IPS-18a (cell line): ENCODE measurements at regions not wholly inside any gene's neighbourhood (a gene's known extent, or its start where the extent isn't known, plus 50 kb on each side); places are given as distances from the start of the nearest gene placed in this dataset.

Experiments used
- H3K27ac ChIP-seq: one replicate; pipeline ENCODE4 v1.5.1; 2013; ENCODE audit warnings: low read length
- H3K27me3 ChIP-seq: one replicate; pipeline ENCODE4 v1.6.1; 2013; ENCODE audit warnings: mild to moderate bottlenecking, low read length; ENCODE audit not compliant: control insufficient read depth, insufficient read depth
- H3K36me3 ChIP-seq: one replicate; pipeline ENCODE4 v1.6.1; 2013; ENCODE audit warnings: low read depth, low read length; ENCODE audit not compliant: control insufficient read depth
- H3K4me1 ChIP-seq: one replicate; pipeline ENCODE4 v1.6.1; 2013; ENCODE audit warnings: low read depth, low read length; ENCODE audit not compliant: control insufficient read depth
- H3K4me3 ChIP-seq: one replicate; pipeline ENCODE4 v1.5.1; 2013; ENCODE audit warnings: low read length
- H3K9ac ChIP-seq: one replicate; pipeline ENCODE4 v1.6.1; 2013; ENCODE audit warnings: mild to moderate bottlenecking, low read length, moderate library complexity
- H3K9me3 ChIP-seq: one replicate; pipeline ENCODE4 v1.6.1; 2013; ENCODE audit warnings: low read depth, low read length; ENCODE audit not compliant: control insufficient read depth

DNA sequence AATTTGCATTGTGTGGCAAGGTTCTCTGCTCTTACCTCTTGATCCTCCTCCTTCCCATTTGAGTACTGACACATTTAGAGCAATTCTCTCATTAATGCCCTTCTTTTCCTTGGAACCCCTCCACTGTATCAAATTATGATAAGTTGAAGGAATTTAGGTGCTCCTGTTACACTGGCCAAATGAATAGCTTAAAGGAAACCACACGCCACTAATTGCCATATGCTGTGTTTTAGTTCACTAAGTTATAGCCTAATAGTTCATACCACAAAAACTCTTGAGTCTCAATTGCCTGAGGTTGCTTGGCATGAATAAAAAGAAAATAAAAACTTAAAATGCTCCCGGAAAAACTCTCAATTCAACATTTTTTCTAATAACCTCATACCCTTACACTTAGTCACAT, 1239.3 kb downstream of the EPHA7 start:
- no peak overlapping the region for H3K4me3 ChIP-seq
- no peaks in the 10 kb centered on the region for H3K4me1 ChIP-seq
- no peak overlapping the region for H3K27ac ChIP-seq
- H3K9ac ChIP-seq: no peak overlapping the region
- no peaks in the 10 kb centered on the region for H3K36me3 ChIP-seq
- no peaks in the 10 kb centered on the region for H3K9me3 ChIP-seq
- H3K27me3 ChIP-seq: no peaks in the 10 kb centered on the region

DNA sequence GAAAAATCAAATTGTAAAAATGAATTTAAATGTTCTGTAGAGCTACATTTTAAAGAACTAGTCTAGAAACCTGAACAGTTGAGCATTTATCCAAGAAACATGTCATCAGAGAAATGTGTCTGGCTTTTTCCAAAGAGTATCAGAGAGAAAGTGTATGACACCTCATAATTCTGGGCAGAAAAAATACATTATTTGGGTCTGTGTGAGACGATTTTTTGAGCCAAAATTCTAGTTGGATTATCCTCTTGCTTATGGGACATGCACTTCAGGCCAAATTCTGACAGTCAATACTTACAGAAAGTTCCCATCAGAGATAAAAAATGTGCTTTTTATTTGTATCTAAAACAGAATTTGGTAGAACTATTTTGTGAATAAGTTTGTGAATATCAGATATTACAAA, 1242.7 kb downstream of the EPHA7 start:
- Histone ChIP-seq H3K9ac (no peak overlapping the region), H3K36me3 (no peaks in the 10 kb centered on the region), H3K9me3 (no peaks in the 10 kb centered on the region), H3K4me3 (no peak overlapping the region), H3K4me1 (peaks cover 5% of the 10 kb centered on the region), H3K27ac (no peak overlapping the region), H3K27me3 (no peaks in the 10 kb centered on the region)

DNA sequence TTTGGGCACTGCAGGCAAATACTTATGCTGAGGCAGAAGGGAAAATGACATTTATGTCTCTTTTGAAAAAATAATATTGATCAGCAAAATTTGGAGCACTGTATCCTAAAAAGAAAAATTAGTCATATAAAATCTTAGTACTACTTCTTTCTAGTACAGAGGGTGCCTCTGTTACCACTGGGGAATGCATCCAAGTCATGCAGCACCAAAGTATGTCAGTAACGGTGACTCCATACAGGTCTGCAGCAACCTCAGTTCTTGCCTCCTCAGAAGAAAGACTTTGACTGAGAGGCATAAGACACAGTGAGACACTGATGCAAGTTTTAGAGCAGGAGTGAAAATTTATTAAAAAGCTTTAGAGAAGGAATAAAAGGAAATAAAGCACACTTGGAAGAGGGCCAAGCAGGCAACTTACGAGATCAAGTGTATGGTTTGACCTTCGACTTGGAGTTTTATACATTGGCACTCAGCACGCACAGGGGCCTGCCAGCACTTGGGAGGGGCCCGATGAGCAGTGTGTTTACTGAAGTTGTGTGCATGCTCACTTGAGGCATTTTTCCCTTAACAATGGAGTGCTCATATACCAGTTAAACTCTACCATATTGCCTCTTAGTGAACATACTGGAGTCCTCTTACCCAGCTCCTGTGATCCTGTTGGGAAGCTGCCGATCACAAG, 1244.8 kb downstream of the EPHA7 start:
- Histone ChIP-seq H3K4me3 (no peak overlapping the region), H3K9ac (no peak overlapping the region), H3K9me3 (no peaks in the 10 kb centered on the region), H3K27ac (no peak overlapping the region), H3K4me1 (peaks cover 8% of the 10 kb centered on the region), H3K36me3 (no peaks in the 10 kb centered on the region), H3K27me3 (no peaks in the 10 kb centered on the region)

DNA sequence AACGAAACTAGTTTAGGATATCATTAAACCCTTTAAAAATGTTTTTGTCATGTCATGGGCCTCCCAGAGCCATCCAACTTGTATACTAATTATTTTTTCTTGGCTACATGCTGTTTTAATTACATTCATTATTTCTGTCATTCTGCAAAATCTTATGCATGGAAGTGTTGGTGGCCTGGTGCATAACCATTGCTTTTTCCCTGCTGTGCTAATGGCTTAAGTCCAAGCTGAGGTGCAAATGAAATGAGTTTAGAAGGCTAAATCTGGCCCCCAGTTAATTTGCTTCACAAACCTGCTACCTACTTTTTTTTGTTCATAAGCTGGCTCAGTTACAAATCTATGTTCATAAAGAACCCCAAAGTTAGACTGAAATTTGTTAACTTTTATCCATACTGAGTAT, 1249.9 kb downstream of the EPHA7 start:
- Histone ChIP-seq H3K9me3 (no peaks in the 10 kb centered on the region), H3K4me1 (peaks cover 11% of the 10 kb centered on the region), H3K36me3 (no peaks in the 10 kb centered on the region), H3K9ac (no peak overlapping the region), H3K27me3 (no peaks in the 10 kb centered on the region), H3K4me3 (no peak overlapping the region), H3K27ac (no peak overlapping the region)

DNA sequence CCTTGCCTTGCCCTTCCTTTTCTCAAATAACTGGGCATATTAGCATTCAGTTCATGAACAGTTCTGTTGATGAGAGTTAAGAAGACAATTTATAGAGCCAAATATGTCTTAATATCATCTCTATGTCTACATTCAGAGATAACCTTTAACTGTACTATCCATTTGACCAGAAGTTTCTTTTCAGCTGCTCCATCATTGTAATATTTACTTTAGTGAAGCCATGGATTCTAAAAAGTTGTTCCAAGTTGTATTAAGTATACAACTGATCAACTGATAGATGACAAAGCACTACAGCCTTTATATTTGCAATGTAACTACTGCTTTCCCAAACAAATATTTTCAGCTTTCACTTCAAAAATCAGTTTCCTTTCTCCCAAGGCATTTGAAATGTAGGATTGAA, 1252.7 kb downstream of the EPHA7 start:
- H3K4me1 ChIP-seq: peaks cover 6% of the 10 kb centered on the region
- H3K4me3 ChIP-seq: no peak overlapping the region
- H3K9ac ChIP-seq: no peak overlapping the region
- no peaks in the 10 kb centered on the region for H3K27me3 ChIP-seq
- H3K27ac ChIP-seq: no peak overlapping the region
- no peaks in the 10 kb centered on the region for H3K36me3 ChIP-seq
- H3K9me3 ChIP-seq: no peaks in the 10 kb centered on the region

DNA sequence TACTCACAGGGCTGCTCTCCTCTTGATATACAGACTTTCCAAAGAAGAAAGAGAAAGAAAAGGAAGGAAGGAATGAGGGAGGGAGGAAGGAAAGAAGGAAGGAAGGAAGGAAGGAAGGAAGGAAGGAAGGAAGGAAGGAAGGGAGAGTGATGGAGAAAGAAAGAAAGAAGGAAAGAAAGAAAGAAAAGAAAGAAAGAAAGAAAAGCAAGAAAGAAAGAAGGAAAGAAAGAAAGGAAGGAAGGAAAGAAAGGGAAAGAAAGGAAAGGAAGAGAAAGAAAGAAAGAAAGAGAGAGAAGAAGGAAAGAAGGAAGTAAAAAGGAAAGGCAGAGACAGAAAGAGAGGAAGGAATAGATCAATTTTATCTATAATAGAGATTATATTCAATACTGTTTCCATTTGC, 1257.4 kb downstream of the EPHA7 start:
- no peak overlapping the region for H3K4me3 ChIP-seq
- no peaks in the 10 kb centered on the region for H3K27me3 ChIP-seq
- H3K4me1 ChIP-seq: no peaks in the 10 kb centered on the region
- no peak overlapping the region for H3K27ac ChIP-seq
- H3K9ac ChIP-seq: no peak overlapping the region
- no peaks in the 10 kb centered on the region for H3K36me3 ChIP-seq
- no peaks in the 10 kb centered on the region for H3K9me3 ChIP-seq

DNA sequence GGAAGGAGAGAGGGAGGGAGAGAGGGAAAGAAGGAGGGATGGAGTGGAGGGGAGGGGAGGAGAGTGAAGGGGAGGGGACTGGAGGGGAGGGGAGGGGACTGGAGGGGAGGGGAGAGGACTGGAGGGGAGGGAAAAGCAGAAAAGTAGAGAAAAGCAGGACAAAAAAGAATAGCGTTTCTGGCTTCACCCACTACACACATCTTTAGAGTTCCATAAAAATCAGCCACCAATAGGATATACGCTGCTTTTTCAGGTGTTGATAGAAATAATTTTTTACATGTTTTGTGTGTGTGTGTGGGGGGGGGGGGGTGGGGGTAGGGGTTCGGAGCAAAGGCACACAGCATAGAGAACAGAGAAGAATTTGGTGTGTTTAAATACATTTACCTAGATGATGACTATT, 1259.1 kb downstream of the EPHA7 start:
- Histone ChIP-seq H3K9me3 (no peaks in the 10 kb centered on the region), H3K27me3 (no peaks in the 10 kb centered on the region), H3K36me3 (no peaks in the 10 kb centered on the region), H3K4me3 (no peak overlapping the region), H3K4me1 (no peaks in the 10 kb centered on the region), H3K9ac (no peak overlapping the region), H3K27ac (no peak overlapping the region)

DNA sequence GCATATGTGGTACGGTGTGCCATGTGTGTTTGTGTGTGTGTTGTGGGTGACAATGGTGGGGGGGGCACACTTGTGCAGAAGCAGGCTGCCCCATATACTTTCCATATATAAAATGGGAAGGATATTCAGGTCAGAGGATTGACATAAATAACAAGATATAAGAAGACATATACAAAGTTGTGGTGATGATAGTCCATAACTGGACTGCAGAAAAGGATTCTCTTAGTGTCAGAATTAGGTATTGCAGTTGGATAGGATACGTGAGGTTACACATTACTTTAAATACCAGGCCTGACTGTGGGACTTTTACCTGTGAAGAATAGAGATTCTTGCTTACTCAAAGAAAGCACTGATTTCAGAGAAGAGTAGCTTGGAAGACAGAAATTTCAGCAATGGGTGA, 1260.3 kb downstream of the EPHA7 start:
- Histone ChIP-seq H3K9ac (no peak overlapping the region), H3K9me3 (no peaks in the 10 kb centered on the region), H3K4me3 (no peak overlapping the region), H3K4me1 (no peaks in the 10 kb centered on the region), H3K36me3 (no peaks in the 10 kb centered on the region), H3K27ac (no peak overlapping the region), H3K27me3 (no peaks in the 10 kb centered on the region)

DNA sequence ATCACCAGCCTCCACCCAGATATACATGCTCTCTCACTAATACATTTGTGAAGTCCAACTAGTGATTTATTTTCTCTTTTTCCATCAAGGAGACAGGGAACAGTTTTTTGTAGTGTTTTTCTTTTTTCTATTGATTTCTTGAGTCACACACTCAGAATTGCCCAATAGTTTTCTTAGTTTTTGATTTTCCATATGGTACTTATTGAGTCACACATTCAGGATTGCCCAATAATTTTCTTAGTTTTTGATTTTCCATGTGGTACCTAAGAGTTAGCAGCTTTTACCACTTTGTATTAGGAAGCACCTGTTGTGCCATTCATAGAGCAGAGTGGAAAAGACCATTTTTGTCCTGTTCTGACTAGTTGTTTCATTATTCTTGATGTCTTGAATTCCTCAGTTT, 1268.8 kb downstream of the EPHA7 start:
- Histone ChIP-seq H3K9ac (no peak overlapping the region), H3K9me3 (no peaks in the 10 kb centered on the region), H3K36me3 (no peaks in the 10 kb centered on the region), H3K27ac (no peak overlapping the region), H3K4me1 (no peaks in the 10 kb centered on the region), H3K27me3 (no peaks in the 10 kb centered on the region), H3K4me3 (no peak overlapping the region)

DNA sequence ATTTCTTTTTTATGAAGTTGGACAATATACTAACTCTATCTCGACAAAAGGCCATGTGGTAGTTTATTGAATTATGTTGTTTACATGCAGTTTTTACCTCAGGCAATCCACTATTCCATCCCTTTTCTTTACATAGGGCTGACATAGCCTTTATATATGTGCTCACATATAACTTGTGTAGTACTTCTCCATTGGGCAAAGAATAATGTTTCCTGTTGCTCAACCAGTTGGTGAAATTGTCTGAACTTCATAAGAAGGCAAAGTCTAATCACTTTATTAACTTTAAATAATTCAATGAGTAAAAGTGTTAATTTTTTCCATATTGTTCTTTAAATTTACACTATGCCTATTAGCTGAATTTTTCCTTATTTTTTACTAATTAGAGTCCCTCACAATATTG, 1272.1 kb downstream of the EPHA7 start:
- H3K4me1 ChIP-seq: no peaks in the 10 kb centered on the region

DNA sequence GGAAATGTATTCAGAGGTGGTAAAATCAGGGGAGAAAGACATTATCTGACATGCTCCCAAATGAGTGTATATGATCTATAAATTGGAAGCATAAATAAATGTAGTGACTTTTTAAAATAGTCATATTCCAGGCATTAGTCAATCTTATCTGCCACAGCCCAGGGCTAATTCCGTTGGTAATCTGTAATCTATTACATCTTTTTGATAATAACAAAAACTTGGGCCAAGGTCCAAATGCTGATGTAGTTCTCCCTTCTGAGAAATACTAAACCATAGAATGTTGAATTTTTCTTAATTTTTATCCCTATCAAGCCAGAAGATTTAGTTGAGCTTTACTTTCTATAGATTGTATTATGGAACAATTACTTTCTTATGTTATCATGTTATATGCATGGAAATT, 1279.8 kb downstream of the EPHA7 start:
- Histone ChIP-seq H3K27ac (no peak overlapping the region), H3K27me3 (no peaks in the 10 kb centered on the region), H3K9me3 (no peaks in the 10 kb centered on the region), H3K9ac (no peak overlapping the region), H3K4me1 (no peaks in the 10 kb centered on the region), H3K36me3 (no peaks in the 10 kb centered on the region), H3K4me3 (no peak overlapping the region)

More for the DNA sequence above, 1272.1 kb downstream of the EPHA7 start:
- Histone ChIP-seq H3K27me3 (no peaks in the 10 kb centered on the region), H3K27ac (no peak overlapping the region), H3K9ac (no peak overlapping the region), H3K4me3 (no peak overlapping the region), H3K9me3 (no peaks in the 10 kb centered on the region), H3K36me3 (no peaks in the 10 kb centered on the region)

DNA sequence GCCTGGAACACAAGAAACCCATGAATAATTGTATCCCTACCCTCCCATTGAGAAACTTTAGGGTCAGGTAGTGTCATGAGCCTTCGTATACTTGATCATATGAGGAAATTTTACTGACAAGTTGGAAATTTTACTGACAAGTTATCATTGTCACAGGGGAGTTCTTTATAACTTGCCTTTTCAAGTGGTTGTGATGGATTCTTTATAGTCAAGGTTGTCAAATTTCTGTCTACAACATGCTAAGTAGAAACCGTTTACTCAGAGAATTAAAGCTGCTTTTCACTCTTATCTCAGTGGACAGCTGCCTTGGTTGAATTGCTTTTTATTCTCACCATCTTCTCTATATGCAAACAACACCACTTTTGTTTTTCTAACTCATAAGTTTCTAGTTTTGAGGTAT, 1286.4 kb downstream of the EPHA7 start:
- no peaks in the 10 kb centered on the region for H3K36me3 ChIP-seq
- H3K27ac ChIP-seq: no peak overlapping the region
- no peak overlapping the region for H3K9ac ChIP-seq
- no peaks in the 10 kb centered on the region for H3K9me3 ChIP-seq
- H3K27me3 ChIP-seq: no peaks in the 10 kb centered on the region
- no peak overlapping the region for H3K4me3 ChIP-seq
- H3K4me1 ChIP-seq: no peaks in the 10 kb centered on the region
